Kidney (tissue), 13 donors: ENCODE measurements at regions not wholly inside any gene's neighbourhood (a gene's known extent, or its start where the extent isn't known, plus 50 kb on each side); places are given as distances from the start of the nearest gene placed in this dataset.

Experiments
- DNase-seq, 5 donors: peaks; one replicate each; pipeline ENCODE4 v3.0.0-alpha.2; 2013 to 2020
- FAIRE-seq: peaks from 2 replicates; lab custom pipeline; 2012; peaks lifted over from hg19 to GRCh38; lab: Jason Lieb, UNC
- H3K27ac ChIP-seq, 2 donors: one replicate each; pipeline ENCODE4 v1.7.0; 2013; ENCODE audit warnings: low read depth in 2 of 2, low read length in 2 of 2, inconsistent platforms in 1 of 2
- H3K27me3 ChIP-seq: one replicate; pipeline ENCODE4 v1.7.1; 2013; ENCODE audit warnings: low read length, inconsistent platforms; ENCODE audit not compliant: control insufficient read depth, insufficient read depth
- H3K36me3 ChIP-seq, 3 donors: one replicate each; pipeline versions ENCODE4 v1.7.0 to v1.7.1; 2013; ENCODE audit warnings: low read length in 3 of 3, control low read depth in 1 of 3, inconsistent platforms in 1 of 3; ENCODE audit not compliant: insufficient read depth in 3 of 3, control insufficient read depth in 2 of 3
- H3K4me1 ChIP-seq, 3 donors: one replicate each; pipeline versions ENCODE4 v1.7.0 to v1.7.1; 2013; ENCODE audit warnings: low read length in 3 of 3, inconsistent platforms in 1 of 3, low read depth in 1 of 3; ENCODE audit not compliant: control insufficient read depth in 2 of 3, insufficient read depth in 2 of 3
- H3K4me3 ChIP-seq, 3 donors: one replicate each; pipeline versions ENCODE4 v1.7.0 to v1.8.1; 2013; ENCODE audit warnings: low read length in 3 of 3, control low read depth in 1 of 3, inconsistent platforms in 1 of 3
- H3K9ac ChIP-seq, 3 donors: one replicate each; pipeline versions ENCODE4 v1.7.0 to v1.7.1; 2013; ENCODE audit warnings: low read length in 3 of 3, control low read depth in 1 of 3, inconsistent platforms in 1 of 3
- H3K9me3 ChIP-seq, 3 donors: one replicate each; pipeline versions ENCODE4 v1.7.0 to v1.7.1; 2013; ENCODE audit warnings: low read length in 3 of 3, control low read depth in 1 of 3, inconsistent platforms in 1 of 3; ENCODE audit not compliant: control insufficient read depth in 2 of 3, insufficient read depth in 1 of 3
- CTCF ChIP-seq: IDR thresholded peaks from 3 replicates; pipeline ENCODE4 v1.5.1; 2012; ENCODE audit warnings: mild to moderate bottlenecking, moderate library complexity, borderline replicate concordance; ENCODE audit not compliant: insufficient read depth; ENCODE audit errors: extremely low read depth
- intact Hi-C: fragments of 100-400 bp; cut with DNase I; formaldehyde crosslinking; loops from one replicate; pipeline ENCODE4 v1.11.1; 2022
- donor health status: control.
- donor health status: control.
- donor health status: control.
- donor health status: control.
- donor health status: control.
- donor health status: DM: yes; HTN: yes; CAD: no.
- donor health status: Normal renal cell carcinoma (clear cell type).

GRCh38 chr9:89935115-89935514 lies 330.3 kb downstream of the GADD45G start:
- no peak overlapping the region for H3K9ac ChIP-seq
- no peaks in the 10 kb centered on the region for H3K9me3 ChIP-seq
- FAIRE-seq (no peak), DNase-seq (no peak)
- H3K36me3 ChIP-seq = no peaks in the 10 kb centered on the region
- no peak for TF ChIP-seq CTCF
- no peak overlapping the region for H3K27ac ChIP-seq
- no peaks in the 10 kb centered on the region for H3K27me3 ChIP-seq
- peaks cover 0 to 12% (median 1%) of the 10 kb centered on the region in 3 donors for H3K4me1 ChIP-seq
- H3K4me3 ChIP-seq = no peak overlapping the region
- intact Hi-C loops = no loop called here

GRCh38 chr9:89935801-89936200 lies 331.0 kb downstream of the GADD45G start:
- H3K36me3 ChIP-seq = no peaks in the 10 kb centered on the region
- FAIRE-seq (no peak), DNase-seq (no peak)
- H3K4me3 ChIP-seq = no peak overlapping the region
- intact Hi-C loops = no loop called here
- peaks cover 0 to 6% (median 0%) of the 10 kb centered on the region in 3 donors for H3K4me1 ChIP-seq
- TF ChIP-seq CTCF = no peak
- H3K27ac ChIP-seq = no peak overlapping the region
- no peak overlapping the region for H3K9ac ChIP-seq
- no peaks in the 10 kb centered on the region for H3K9me3 ChIP-seq
- no peaks in the 10 kb centered on the region for H3K27me3 ChIP-seq

GRCh38 chr9:89937051-89937450 lies 332.2 kb downstream of the GADD45G start:
- no peak overlapping the region for H3K27ac ChIP-seq
- H3K27me3 ChIP-seq = no peaks in the 10 kb centered on the region
- H3K4me3 ChIP-seq = no peak overlapping the region
- H3K36me3 ChIP-seq = no peaks in the 10 kb centered on the region
- peaks cover 0 to 6% (median 0%) of the 10 kb centered on the region in 3 donors for H3K4me1 ChIP-seq
- no peaks in the 10 kb centered on the region for H3K9me3 ChIP-seq
- no peak for FAIRE-seq
- DNase-seq = no peak
- no peak for TF ChIP-seq CTCF
- intact Hi-C loops = no loop called here
- no peak overlapping the region for H3K9ac ChIP-seq

- intact Hi-C loops = no loop called here
- TF ChIP-seq CTCF = no peak
- H3K9ac ChIP-seq = no peak overlapping the region
- H3K36me3 ChIP-seq = no peaks in the 10 kb centered on the region
- FAIRE-seq (no peak), DNase-seq (no peak)
- H3K27ac ChIP-seq = no peak overlapping the region
- no peak overlapping the region for H3K4me3 ChIP-seq
- peaks cover 0 to 4% (median 0%) of the 10 kb centered on the region in 3 donors for H3K4me1 ChIP-seq
- no peaks in the 10 kb centered on the region for H3K9me3 ChIP-seq
- H3K27me3 ChIP-seq = no peaks in the 10 kb centered on the region
These were observed 334.4 kb downstream of the GADD45G start for GRCh38 chr9:89939181-89939580.
